HG03159 (cell line): ENCODE measurements at regions not wholly inside any gene's neighbourhood (a gene's known extent, or its start where the extent isn't known, plus 50 kb on each side); places are given as distances from the start of the nearest gene placed in this dataset.
A peak's percentile ranks its signal among the peaks of the same experiment; 100 is the strongest.
"Not testable (repeated sequence)": the region's sequence is repeated elsewhere in the genome, so short reads cannot be mapped to it uniquely, and the experiment has no call there.

Source experiments
- ATAC-seq: cut with Tn5 transposase; IDR thresholded peaks from one replicate; pipeline ENCODE4 v1.9.1; 2021; ENCODE audit warnings: mild to moderate bottlenecking, moderate library complexity; ENCODE audit not compliant: unreplicated experiment

GRCh38 chr9:33623658-33624586, 99.9 kb downstream of the ANKRD18B start:
- ATAC-seq, result peak; percentile 80

- ATAC-seq, result not testable (repeated sequence)
Measured at GRCh38 chr9:33628318-33628717, 104.3 kb downstream of the ANKRD18B start.

- ATAC-seq, result no peak
Measured at GRCh38 chr9:33628865-33629410, 104.9 kb downstream of the ANKRD18B start.

GRCh38 chr9:33633636-33634035, 109.6 kb downstream of the ANKRD18B start:
- ATAC-seq, result no peak

- ATAC-seq, result no peak
Measured at GRCh38 chr9:33637881-33638280, 113.8 kb downstream of the ANKRD18B start.

- no peak for ATAC-seq
Measured at GRCh38 chr9:33638391-33638915, 114.4 kb downstream of the ANKRD18B start.

GRCh38 chr9:33645706-33646105, 121.7 kb downstream of the ANKRD18B start:
- no peak for ATAC-seq

- ATAC-seq, result no peak
Measured at GRCh38 chr9:33649463-33649862, 125.4 kb downstream of the ANKRD18B start.

GRCh38 chr9:33651125-33651524, 127.1 kb downstream of the ANKRD18B start:
- no peak for ATAC-seq

GRCh38 chr9:33659921-33660320, 135.4 kb upstream of the PRSS3 start:
- ATAC-seq, result no peak

GRCh38 chr9:33660772-33661171, 134.6 kb upstream of the PRSS3 start:
- ATAC-seq, result no peak

GRCh38 chr9:33661176-33661575, 134.2 kb upstream of the PRSS3 start:
- ATAC-seq, result no peak

GRCh38 chr9:33662871-33663270, 132.5 kb upstream of the PRSS3 start:
- no peak for ATAC-seq

- not testable (repeated sequence) for ATAC-seq
Measured at GRCh38 chr9:33676194-33676745, 119.1 kb upstream of the PRSS3 start.

GRCh38 chr9:33676746-33677505, 118.4 kb upstream of the PRSS3 start:
- no peak for ATAC-seq

- no peak for ATAC-seq
Measured at GRCh38 chr9:33677506-33677809, 117.9 kb upstream of the PRSS3 start.

- ATAC-seq, result no peak
Measured at GRCh38 chr9:33677961-33678360, 117.4 kb upstream of the PRSS3 start.

GRCh38 chr9:33682551-33682950, 112.8 kb upstream of the PRSS3 start:
- no peak for ATAC-seq

- ATAC-seq, result no peak
Measured at GRCh38 chr9:33684831-33685230, 110.5 kb upstream of the PRSS3 start.

GRCh38 chr9:33686942-33687341, 108.4 kb upstream of the PRSS3 start:
- ATAC-seq, result no peak

- ATAC-seq, result no peak
Measured at GRCh38 chr9:33687779-33688178, 107.6 kb upstream of the PRSS3 start.
